Psoas muscle (tissue), 7 donors: ENCODE measurements at regions not wholly inside any gene's neighbourhood (a gene's known extent, or its start where the extent isn't known, plus 50 kb on each side); places are given as distances from the start of the nearest gene placed in this dataset.

Source experiments
- ATAC-seq, 4 donors: fragments of 200-7000 bp; cut with Tn5 transposase; one replicate each; pipeline ENCODE4 v1.9.1; 2020; ENCODE audit warnings: moderate library complexity in 3 of 4, mild to moderate bottlenecking in 2 of 4
- DNase-seq, 2 donors: peaks; one replicate each; pipeline ENCODE4 v3.0.0-alpha.2; 2020
- H3K27ac ChIP-seq: fragments of 200-600 bp; one replicate; pipeline ENCODE4 v1.8.0; 2022
- H3K27me3 ChIP-seq, 3 donors: fragments of 200-600 bp in 1 of 3; one replicate each; pipeline versions ENCODE4 v1.6.1 to v1.8.0; 2013 to 2022; ENCODE audit warnings: low read length in 2 of 3, mild to moderate bottlenecking in 2 of 3, moderate library complexity in 1 of 3; ENCODE audit not compliant: insufficient read depth in 3 of 3
- H3K36me3 ChIP-seq, 2 donors: fragments of 200-600 bp in 1 of 2; one replicate each; pipeline versions ENCODE4 v1.6.1 to v1.8.0; 2013 to 2022; ENCODE audit warnings: low read depth in 1 of 2, mild to moderate bottlenecking in 1 of 2, moderate library complexity in 1 of 2; ENCODE audit not compliant: insufficient read depth in 1 of 2
- H3K4me1 ChIP-seq: fragments of 200-600 bp; one replicate; pipeline ENCODE4 v1.8.0; 2022
- H3K4me3 ChIP-seq: fragments of 200-600 bp; one replicate; pipeline ENCODE4 v1.8.0; 2022; ENCODE audit warnings: mild to moderate bottlenecking
- H3K9me3 ChIP-seq: fragments of 200-600 bp; one replicate; pipeline ENCODE4 v1.8.0; 2022
- WGBS, 3 donors: extraction: QIAGEN DNeasy Blood & Tissue Kit; methylation state at CpG; one replicate each; pipeline versions ENCODE4 v1.1.6 to v1.1.7; 2013; 5-methylcytosine and 5-hydroxymethylcytosine counted together
- intact Hi-C, 2 donors: fragments of 100-400 bp; cut with DNase I; formaldehyde crosslinking; loops; one replicate each; pipeline versions ENCODE4 v1.11.0 to v1.14.2; 2022
- TF ChIP-seq, protein P1 (sequence below): fragments of 200-600 bp; IDR thresholded peaks from one replicate; pipeline ENCODE4 v1.8.0; 2022; ENCODE audit warnings: antibody characterized with exemption
- donor health status: healthy with polysubstance abuse.
- donor health status: DM: no; HTN: no; CAD: no; lungs with moderate emphysema.
- donor health status: Bipolar disorder and iron deficiency.
- donor health status: healthy.
- donor health status: DM: yes; HTN: yes; CAD: no.
- donor health status: DM: no; HTN: no; CAD: no.
- donor health status: DM: yes; HTN: yes; CAD: no.

DNA sequence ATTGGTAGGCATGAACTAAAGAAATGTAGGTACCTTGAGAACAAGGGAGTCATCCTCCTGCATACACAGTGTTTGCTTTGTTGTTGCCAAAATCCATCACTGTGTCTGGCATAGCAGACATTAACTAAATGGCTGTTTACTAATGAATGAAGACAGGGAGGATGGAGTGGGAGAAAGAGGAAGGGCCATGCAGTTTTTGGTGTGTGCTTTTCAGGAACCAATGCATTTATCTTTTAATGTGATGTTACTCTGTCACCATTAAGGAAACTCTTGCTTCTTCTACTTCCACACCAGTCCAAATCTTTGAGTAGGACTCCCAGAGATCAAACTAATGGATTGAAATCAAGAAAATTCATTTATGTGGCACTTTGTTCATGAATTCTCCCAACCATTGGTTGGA, 55.6 kb upstream of the DUSP10 start:
- H3K4me1 ChIP-seq: no peaks in the 10 kb centered on the region
- ATAC-seq: no peak
- H3K4me3 ChIP-seq: no peak overlapping the region
- H3K9me3 ChIP-seq: peaks cover 11% of the 10 kb centered on the region
- DNase-seq: no peak
- H3K36me3 ChIP-seq: no peaks in the 10 kb centered on the region
- peaks cover 0 to 2% (median 0%) of the 10 kb centered on the region in 3 donors for H3K27me3 ChIP-seq
- no peak overlapping the region for H3K27ac ChIP-seq
- TF ChIP-seq, protein P1, sequence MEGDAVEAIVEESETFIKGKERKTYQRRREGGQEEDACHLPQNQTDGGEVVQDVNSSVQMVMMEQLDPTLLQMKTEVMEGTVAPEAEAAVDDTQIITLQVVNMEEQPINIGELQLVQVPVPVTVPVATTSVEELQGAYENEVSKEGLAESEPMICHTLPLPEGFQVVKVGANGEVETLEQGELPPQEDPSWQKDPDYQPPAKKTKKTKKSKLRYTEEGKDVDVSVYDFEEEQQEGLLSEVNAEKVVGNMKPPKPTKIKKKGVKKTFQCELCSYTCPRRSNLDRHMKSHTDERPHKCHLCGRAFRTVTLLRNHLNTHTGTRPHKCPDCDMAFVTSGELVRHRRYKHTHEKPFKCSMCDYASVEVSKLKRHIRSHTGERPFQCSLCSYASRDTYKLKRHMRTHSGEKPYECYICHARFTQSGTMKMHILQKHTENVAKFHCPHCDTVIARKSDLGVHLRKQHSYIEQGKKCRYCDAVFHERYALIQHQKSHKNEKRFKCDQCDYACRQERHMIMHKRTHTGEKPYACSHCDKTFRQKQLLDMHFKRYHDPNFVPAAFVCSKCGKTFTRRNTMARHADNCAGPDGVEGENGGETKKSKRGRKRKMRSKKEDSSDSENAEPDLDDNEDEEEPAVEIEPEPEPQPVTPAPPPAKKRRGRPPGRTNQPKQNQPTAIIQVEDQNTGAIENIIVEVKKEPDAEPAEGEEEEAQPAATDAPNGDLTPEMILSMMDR: no peak
- intact Hi-C loops: no loop called here

DNA sequence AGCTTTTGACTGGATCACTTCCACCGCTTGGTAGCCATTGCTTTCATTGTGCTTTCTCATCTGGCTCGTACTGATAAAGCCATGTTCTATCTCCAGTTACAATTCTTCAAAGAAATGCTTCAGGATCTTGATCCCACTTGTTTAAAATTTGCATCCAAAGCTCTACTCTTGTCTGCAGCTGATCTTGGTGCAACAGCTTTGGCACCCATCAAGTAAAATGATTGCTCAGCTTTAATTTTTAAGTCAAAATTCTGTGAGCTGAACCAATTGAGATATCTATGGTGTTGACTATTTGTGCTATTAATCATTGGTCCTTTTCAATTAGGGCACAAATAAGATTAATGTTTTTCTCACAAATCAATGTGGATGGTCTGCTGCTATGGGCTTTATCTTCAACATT, 54.8 kb upstream of the DUSP10 start:
- no peak overlapping the region for H3K4me3 ChIP-seq
- WGBS, 3 donors: 80 to 83% (median 81%) methylated on average over 2 of the region's 2 CpGs

DNA sequence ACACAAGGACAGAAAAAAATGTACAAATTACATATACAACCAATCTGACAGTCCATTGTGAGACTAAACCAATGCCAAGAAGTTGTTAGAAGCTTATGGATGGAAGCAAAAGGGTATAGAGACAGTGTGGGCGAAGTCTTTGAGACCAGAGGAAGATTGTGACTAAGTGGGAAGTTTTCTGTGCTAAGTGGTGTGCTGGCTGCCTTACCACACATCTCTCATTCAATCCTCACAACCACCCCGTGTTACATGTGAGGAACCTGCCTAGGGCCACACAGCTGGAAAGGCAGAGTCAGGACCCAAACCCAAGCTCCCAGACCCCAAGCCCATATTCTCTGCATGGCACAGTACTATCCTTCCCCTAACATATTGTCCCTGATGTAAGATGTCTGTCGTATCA, 53.5 kb upstream of the DUSP10 start:
- H3K27ac ChIP-seq: no peak overlapping the region
- TF ChIP-seq, protein P1: no peak
- peaks cover 11% of the 10 kb centered on the region for H3K9me3 ChIP-seq
- ATAC-seq: no peak
- H3K36me3 ChIP-seq: no peaks in the 10 kb centered on the region
- H3K27me3 ChIP-seq: peaks cover 0 to 2% (median 0%) of the 10 kb centered on the region in 3 donors
- no peaks in the 10 kb centered on the region for H3K4me1 ChIP-seq
- no peak for DNase-seq
- no peak overlapping the region for H3K4me3 ChIP-seq
- intact Hi-C loops: no loop called here
- 85 to 94% (median 91%) methylated on average over 3 of the region's 3 CpGs for WGBS, 3 donors

More for the DNA sequence above, 54.8 kb upstream of the DUSP10 start:
- ATAC-seq (no peak), DNase-seq (no peak)
- H3K4me1 ChIP-seq: no peaks in the 10 kb centered on the region
- H3K9me3 ChIP-seq: peaks cover 11% of the 10 kb centered on the region
- intact Hi-C loops: no loop called here
- no peak overlapping the region for H3K27ac ChIP-seq
- H3K36me3 ChIP-seq: no peaks in the 10 kb centered on the region
- peaks cover 0 to 2% (median 0%) of the 10 kb centered on the region in 3 donors for H3K27me3 ChIP-seq
- TF ChIP-seq, protein P1: no peak

DNA sequence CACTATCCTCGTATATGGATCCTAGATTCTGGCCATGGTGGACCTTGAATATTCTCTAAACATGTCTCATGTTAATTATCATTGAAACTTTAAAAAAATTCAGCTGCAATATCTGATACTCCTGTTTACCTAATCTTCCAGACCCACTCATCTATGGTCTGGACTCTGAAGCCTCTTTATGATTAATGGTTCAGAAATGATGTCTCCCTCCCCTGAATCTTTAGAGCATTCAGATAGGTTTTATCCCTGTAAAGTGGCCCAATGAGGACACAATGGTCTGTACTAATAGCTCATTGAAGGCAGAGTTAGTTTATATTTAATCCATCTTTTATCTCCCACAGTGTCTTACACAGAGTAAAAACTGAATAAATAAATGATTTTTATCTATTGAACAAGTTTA, 53.0 kb upstream of the DUSP10 start:
- TF ChIP-seq, protein P1: no peak
- Histone ChIP-seq H3K9me3 (peaks cover 7% of the 10 kb centered on the region), H3K4me1 (no peaks in the 10 kb centered on the region), H3K27ac (no peak overlapping the region), H3K4me3 (no peak overlapping the region), H3K36me3 (no peaks in the 10 kb centered on the region), H3K27me3 (peaks cover 0 to 2% (median 0%) of the 10 kb centered on the region in 3 donors)
- DNase-seq (no peak), ATAC-seq (no peak)
- intact Hi-C loops: no loop called here
- WGBS, 3 donors: 82 to 100% (median 91%) methylated on average over 1 of the region's 1 CpG

DNA sequence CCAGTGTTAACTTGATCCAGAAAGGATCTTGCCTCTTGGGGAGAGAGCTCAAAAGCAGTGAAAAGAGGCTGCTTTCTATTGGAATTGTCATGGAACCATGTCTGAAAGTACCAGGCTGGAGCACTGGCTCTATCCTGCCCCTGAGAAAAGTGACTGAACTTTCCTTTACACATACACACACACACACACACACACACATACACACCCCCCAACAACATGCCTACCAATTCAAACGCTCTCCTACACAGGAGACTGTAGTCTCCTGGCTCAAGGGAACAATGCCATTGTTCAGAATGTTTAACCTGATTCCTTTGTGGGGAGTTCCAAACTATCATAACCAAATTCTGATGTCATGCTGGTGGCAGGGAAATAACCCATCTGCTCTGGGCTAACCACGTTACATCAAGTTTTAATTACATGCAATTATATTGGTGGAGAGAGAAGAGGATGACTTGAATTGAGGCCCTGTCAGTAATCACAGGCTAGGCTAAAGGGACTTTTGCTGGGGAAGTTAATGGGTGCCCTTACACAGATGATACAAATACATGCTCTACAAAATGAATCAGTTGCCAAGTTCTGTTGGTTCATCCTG, 52.3 kb upstream of the DUSP10 start:
- H3K27ac ChIP-seq: no peak overlapping the region
- H3K4me1 ChIP-seq: no peaks in the 10 kb centered on the region
- ATAC-seq: no peak
- H3K4me3 ChIP-seq: no peak overlapping the region
- WGBS, 3 donors: 36 to 68% (median 44%) methylated on average over 2 of the region's 2 CpGs
- no peaks in the 10 kb centered on the region for H3K36me3 ChIP-seq
- TF ChIP-seq, protein P1: no peak
- intact Hi-C loops: no loop called here
- H3K27me3 ChIP-seq: peaks cover 0 to 2% (median 0%) of the 10 kb centered on the region in 3 donors
- no peaks in the 10 kb centered on the region for H3K9me3 ChIP-seq
- no peak for DNase-seq
